ENCODE measurements at regions not wholly inside any gene's neighbourhood (a gene's known extent, or its start where the extent isn't known, plus 50 kb on each side); places are given as distances from the start of the nearest gene placed in this dataset.
"Not testable (repeated sequence)": the region's sequence is repeated elsewhere in the genome, so short reads cannot be mapped to it uniquely, and the experiment has no call there.

DNA sequence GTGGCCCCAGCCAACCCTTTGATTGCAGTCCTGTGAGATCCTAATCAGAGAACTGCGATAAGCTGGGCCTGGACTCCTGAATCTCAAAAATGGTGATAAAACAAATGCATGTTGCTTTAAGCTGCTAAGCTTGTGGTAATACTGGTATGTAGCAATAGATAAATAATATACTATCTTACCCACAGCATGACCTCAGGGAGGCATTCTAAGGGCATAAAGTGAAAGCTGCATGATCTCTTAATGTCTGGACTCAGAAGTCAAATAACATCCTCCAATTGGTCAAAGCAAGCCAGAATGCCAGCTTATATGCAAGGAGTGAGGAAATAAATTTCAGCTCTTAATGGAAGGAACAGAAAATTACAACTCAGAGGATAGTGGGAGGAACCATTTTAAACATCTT lies 246.1 kb downstream of the FSIP2 start:
- DNase-seq (ENCODE audit: insufficient read length, low spot score) = no peak
- FAIRE-seq = no peak

DNA sequence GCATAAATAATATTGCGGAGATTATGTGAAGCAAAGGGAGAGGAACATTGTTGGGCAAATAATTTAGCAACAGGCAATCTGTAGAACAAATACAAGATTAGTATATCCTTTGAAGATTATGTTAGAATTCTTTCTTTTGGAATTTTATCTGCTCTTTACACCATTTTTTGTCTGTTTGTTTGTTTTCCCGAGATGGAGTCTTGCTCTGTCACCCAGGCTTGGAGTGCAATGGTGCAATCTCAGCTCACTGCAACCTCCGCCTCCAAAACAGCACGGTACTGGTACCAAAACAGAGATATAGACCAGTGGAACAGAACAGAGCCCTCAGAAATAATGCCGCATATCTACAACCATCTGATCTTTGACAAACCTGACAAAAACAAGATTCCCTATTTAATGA lies 250.3 kb downstream of the FSIP2 start:
- DNase-seq (ENCODE audit: insufficient read length, low spot score); FAIRE-seq: not testable (repeated sequence)

DNA sequence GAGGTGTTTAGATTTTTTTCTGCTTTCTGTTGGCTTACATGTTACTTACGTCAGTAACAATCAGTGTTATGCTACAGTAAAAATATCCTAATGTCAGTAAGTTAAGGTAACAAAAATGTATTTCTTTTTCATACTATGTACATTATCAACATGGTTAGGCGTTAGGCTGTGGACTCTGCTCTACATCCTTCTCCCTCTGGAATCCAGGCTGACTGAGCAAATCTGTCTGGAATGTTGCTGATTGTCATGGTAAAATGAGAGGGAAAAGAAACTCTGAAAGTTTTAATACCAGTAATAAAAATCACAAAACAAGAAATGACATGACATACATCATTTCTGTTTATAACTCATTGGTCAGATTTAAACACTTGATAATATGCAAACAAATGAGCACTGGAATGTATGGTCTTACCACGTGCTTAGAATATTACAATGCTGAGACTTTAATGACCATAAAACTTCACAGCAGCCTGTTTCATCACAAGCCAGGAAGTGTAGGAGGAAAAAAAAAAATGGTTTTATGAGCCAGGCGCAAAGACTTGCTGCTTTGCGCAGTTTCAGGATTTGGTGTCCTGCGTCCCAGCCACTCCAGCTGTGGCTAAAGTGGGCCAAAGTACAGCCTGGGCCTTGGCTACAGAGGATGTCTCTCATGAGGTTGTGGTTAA lies 252.4 kb downstream of the FSIP2 start:
- FAIRE-seq = no peak
- DNase-seq (ENCODE audit: insufficient read length, low spot score) = no peak

DNA sequence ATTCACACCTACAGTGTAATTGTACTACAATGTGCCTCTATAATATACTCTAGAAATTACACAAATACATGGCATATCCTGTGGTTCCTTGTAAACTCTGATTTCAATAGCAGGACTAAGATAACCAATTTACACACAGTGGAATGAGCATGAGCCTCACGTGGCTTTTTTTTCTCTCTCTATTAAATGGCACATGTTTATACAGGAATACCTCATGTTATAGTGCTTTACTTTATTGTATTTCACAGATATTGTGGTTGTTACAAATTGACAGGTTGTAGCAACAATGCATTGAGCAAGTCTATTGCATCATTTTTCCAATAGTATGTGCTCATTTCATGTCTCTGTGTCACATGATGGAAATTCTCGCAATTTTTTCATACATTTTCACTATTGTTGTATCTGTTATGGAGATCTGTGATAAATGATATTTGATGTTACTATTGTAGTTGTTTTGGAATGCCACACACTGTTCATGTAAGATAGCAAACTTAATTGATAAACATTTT lies 260.0 kb downstream of the FSIP2 start:
- DNase-seq (ENCODE audit: insufficient read length, low spot score) (no peak), FAIRE-seq (no peak)

DNA sequence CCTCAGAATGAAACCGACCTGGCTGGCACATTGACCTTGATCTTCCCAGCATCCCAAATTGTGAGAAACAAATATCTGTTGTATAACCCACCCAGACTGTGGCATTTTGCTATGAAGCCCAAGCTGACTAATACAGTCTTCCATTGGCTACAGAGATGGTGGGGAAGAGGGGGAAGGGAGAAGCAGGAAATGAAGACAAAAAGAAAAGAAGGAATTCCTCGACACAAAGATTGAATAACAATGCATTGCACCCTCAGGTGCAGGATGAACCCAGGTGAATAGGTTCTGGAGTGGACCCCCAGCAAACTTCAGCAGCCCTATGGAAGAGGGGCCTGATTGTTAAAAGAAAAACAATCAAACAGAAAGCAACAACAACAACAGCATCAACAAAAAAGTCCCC lies 270.7 kb downstream of the FSIP2 start:
- no peak for DNase-seq (ENCODE audit: insufficient read length, low spot score)
- no peak for FAIRE-seq

DNA sequence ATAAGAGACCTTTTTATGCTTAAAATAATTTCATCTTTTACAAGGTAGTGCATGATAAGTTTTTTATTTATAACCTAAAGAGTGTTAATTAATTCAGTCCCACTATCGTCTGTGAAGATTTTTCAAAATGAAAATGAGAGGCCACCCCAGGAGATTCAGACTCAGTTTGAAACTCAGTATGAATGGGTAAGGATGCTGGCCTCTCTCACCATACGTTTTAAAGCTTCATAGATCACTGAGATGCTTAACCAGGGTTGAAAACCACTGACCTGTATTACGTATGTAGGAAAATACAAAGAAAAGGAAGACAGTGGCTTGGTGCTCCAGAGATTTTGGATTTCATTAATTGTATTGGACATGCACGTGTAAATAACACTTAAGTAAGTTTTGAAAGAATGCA lies 278.7 kb downstream of the FSIP2 start:
- DNase-seq (ENCODE audit: insufficient read length, low spot score) = no peak
- no peak for FAIRE-seq

DNA sequence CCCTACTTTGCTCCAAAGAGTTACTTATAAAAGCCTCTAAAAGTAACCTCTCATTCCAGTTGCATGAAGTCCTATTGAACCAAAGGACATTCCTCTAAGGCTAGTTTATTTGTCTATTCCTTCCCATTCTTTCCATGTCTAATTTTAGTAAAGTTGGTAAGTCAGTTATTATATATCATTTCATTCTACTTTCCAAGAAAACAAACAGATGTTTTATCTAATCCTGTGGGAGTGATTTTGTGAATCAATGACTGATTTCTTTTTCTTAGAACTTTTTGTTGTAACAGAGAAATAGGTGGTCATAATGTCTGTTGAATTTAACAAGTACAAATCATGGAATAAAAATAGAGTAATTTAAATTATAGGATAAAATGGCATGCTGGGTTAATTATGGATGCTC lies 286.3 kb downstream of the FSIP2 start:
- DNase-seq (ENCODE audit: insufficient read length, low spot score) (no peak), FAIRE-seq (no peak)

DNA sequence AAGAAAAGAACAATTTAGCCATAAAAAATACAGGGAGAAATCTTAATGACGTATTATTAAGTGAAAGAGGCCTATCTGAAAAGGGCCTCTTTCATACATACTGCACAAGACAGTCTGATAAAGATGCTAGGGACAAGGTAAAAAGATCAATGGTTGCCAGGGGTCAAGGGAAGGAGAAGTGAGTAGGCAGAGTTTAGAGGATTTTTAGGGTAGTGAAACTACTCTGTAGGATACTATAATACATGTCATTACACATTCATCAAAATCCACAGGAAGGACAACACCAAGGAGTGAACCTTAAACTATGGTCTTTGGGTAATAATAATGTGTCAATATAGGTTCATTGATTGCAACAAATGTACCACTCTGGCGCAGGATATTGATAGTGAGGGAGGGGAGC lies 289.3 kb downstream of the FSIP2 start:
- FAIRE-seq (no peak), DNase-seq (ENCODE audit: insufficient read length, low spot score) (no peak)

DNA sequence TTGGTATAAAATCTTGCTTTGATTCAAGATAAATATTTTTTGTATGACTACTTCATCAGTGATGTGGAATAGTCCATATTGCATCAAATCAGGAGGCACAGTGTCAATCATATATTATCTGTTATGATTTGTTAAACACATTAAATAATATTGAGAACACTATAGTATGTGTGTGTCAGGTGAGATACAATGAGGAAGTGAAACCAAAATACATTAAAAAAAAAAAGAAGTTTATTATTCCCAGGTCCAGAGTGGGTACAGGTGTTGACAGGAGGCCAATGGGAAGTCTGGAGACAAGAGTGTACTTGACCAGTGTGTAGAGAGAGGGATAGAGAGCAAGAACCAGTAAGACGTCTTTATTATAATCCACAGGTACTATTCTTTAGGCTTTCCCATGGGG lies 292.6 kb downstream of the FSIP2 start:
- DNase-seq (ENCODE audit: insufficient read length, low spot score) = no peak
- no peak for FAIRE-seq

DNA sequence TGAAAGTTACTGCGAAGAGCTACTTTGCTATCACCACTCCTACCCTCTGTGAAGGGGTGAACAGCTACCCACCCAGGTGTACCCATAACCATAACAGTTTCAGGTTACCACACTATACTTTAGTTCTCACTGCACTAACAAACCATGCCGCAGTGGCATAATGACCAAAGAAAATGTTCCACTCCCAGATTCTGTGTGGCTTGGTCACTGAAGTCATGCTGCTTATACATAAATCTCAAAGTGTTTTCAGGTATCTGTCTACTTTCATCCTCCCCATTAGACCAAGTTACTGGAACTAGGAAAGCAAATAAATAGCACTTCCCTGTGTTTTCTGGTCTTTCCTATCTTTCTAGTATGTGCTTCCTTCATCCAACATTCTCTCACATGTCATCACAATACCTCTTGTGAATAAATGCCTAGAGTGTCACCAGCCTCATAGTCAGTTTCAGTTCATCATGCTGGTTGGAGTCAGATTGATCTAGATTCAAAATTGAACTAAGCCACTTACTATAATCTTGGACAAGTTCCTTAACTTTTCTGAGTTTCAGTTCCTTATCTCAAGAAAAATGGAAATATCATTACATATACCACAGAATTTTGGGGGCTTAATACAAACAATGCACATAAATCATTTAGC lies 293.6 kb downstream of the FSIP2 start:
- no peak for DNase-seq (ENCODE audit: insufficient read length, low spot score)
- no peak for FAIRE-seq

DNA sequence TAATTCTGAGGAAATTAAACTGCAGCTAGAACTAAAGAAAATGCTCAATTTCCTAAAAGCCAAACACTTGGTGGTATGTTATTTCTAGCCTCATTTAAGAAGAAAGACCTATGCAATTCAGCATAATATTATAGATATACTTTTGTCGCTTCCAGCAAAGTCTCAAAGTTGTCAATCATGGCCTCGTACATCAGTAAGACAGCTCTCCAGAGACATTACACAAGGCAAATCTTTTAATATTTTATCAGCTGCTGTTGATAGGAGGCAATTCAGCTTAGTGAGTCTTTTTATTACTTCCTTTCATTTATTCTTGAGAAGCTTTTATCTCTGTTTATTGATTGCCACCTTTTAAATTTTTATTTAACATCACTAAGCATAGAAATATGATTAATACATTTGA lies 294.3 kb downstream of the FSIP2 start:
- no peak for DNase-seq (ENCODE audit: insufficient read length, low spot score)
- no peak for FAIRE-seq

DNA sequence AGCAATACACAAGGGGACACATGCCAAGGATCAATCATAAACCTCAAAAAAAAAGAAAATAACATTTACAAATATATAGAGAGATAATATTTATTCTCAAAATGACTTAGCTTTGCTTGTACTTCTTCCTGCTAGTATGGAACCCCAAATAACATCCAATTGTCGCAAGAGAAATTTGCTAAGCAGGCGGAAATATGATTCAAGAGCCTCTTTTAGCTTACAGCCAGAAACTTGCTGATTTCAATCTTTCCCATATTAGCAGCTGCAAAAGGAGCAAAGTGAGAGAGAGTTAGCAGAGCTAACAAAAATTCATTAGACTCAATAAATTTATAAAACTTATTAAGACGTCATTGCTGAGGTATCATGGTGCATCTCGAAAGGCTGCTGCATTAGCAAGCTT lies 294.9 kb downstream of the FSIP2 start:
- no peak for FAIRE-seq

DNA sequence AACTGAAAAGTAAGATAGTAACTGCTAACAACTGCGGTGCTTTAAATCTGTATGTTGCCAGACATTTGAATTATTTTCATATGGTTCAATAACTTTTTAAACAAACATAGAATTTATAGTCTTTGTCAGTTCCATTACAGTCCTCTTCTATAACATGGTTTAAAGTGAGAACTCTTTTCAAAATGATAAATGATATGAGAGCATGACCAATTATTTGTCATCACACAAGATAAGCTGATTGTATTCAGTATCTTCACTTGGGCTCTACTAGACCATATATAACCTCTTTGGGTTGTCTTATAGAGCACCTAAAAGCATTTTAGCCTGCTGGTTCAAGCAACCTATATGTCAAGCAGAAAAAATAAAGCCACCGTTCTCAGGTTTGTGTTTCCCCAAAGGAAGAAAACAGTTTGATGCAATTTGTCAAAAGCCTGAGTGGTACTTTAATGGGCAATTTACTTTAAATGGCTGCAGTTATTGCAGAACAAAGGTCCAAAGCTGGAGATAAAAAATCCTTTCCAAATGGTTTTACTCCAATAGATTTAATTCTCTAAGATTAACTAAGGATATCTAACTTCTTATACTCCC lies 298.4 kb downstream of the FSIP2 start:
- no peak for FAIRE-seq
- DNase-seq (ENCODE audit: insufficient read length, low spot score) = no peak

More for the DNA sequence above, 294.9 kb downstream of the FSIP2 start:
- no peak for DNase-seq (ENCODE audit: insufficient read length, low spot score)

DNA sequence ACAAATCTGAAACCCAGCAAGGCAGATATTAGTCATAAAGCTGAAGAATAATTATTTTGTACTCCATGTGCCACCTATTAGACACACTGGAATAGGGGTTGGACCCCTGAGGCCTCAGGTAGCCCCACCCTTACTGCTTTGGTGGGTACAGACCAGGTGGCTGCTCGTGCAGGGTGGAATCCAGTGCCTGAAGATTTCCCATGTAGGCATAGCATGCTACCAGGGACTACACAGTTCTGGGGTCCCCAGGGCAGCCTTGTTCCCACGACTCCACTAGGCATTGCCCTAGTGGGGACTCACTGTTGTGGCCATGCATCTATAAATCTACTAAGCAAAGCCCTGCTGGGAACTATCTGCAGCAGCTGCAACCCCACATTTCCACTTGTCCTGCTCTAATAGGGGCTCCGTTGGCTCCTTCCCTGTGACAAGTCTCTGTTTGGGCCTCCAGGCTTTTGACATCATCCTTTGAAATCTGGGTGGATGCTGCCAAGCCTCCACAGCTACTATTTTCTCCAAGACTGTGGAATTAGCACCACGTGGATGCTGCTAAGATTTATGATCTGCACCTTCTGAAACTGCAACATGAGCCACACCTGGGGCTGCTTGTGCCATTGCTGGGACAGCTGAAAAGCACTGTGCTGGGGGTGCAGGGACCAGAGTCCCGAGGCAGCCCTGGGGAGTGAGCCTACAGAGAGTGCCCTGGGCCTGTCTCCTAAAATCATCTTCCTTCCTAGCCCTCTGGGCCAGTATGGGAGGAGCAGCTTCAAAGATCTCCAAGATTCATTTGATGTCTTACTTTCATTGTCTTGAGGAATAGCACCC lies 303.8 kb downstream of the FSIP2 start:
- no peak for FAIRE-seq
- DNase-seq (ENCODE audit: insufficient read length, low spot score) = no peak

DNA sequence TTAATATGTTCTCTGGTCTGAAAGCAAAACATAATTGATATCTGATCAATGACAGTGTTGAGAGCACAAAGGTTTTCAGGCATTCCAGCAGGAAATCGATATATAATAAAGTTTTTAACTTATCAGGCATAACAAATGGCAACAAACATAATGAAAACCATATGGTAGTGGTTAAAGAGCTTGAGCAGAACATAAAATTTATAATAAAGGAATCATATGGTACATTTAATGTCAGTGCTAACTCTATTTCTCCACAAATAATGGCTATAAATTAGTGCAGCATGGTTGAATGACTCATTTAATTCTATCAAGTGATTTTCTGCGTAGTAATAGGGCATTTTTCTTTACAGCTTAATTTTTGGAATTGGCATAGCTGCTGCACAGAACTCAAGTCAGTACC lies 306.2 kb downstream of the FSIP2 start:
- no peak for DNase-seq (ENCODE audit: insufficient read length, low spot score)
- no peak for FAIRE-seq

DNA sequence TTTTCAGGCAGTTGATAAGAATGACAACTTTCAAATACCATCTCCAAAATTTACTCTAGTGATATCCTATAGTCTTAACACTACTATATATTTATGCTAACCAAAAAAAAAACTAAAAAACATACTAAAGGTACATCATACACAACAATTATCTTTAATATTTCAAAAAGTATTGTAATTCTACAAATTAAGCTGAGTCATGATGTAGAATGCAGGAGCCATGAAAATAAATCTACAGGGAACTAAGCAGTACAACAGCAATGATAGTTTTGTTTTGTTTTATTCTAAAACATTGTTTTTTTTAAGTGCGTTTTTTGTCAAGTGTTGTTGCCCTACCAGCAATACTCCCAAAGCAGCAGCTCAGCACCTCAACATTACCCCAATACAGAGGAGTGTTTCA lies 314.3 kb downstream of the FSIP2 start:
- DNase-seq (ENCODE audit: insufficient read length, low spot score) (no peak), FAIRE-seq (no peak)

DNA sequence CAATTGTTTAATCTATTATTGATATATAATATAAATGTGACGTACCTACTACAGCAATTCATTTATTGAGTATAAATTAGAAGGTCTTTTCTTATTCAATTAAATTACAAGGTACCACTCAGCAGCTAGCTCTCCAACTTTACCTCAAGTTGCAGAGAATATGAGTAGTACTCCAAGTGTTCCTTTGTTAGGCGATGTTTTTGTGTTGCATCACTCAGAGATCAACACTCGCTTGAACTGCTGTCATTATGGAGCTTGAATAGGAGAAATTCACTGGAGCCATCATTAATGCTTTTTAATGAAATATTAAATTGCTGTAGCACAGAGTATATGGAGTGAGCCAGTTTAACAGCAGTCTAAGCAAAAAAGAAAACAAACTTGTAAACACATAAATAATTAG lies 320.0 kb downstream of the FSIP2 start:
- no peak for DNase-seq (ENCODE audit: insufficient read length, low spot score)
- FAIRE-seq = no peak

DNA sequence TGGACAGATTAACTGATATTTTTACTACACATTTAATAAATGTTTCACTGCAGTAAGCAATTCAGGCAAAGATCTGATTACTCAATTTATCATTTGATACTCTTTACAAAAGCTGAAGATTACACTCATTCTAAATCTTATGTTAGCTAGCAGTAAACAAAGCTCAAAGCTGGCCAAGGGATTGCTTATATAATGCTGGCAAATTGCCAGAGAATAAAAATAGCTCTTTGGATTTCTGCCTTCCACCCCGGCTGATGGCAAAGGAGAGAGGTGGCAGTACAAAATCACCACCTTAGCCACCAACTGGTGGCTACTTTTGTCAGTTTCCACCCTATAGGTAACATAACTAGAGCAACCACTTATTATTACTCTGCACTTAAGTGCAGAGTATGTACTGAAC lies 320.5 kb downstream of the FSIP2 start:
- DNase-seq (ENCODE audit: insufficient read length, low spot score) (no peak), FAIRE-seq (no peak)

DNA sequence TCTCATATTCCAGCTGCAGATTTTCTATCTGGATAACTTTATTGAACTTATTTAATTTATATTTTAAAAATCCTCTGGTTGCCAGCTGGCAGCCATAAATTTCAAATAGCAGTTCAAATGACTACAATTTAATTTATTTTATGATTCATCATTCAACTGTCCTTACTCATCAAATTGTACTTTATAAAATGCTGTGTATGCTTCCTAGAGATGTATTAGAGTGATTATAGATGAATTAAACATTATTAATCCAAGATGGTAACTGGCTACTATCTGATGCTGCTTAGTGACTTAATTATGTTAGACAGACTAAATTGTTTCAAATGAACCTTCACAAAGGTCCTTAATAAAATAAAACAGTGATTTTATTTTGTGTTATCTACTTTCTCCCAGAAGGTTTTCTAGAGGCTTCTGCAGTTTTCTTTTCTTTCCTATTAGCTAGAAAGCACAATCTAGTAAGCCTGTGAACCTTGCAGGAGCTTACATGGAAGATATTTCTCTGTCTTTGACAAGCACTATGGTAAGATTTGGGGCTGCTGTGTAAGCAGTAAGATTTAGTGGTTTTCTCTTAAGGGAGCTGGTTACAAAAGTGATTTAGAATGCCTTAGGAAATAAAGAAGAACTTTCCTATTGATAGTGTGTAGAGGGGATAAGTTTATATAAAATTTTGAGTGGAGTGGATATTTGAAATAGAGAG lies 322.3 kb downstream of the FSIP2 start:
- DNase-seq (ENCODE audit: insufficient read length, low spot score) = no peak

DNA sequence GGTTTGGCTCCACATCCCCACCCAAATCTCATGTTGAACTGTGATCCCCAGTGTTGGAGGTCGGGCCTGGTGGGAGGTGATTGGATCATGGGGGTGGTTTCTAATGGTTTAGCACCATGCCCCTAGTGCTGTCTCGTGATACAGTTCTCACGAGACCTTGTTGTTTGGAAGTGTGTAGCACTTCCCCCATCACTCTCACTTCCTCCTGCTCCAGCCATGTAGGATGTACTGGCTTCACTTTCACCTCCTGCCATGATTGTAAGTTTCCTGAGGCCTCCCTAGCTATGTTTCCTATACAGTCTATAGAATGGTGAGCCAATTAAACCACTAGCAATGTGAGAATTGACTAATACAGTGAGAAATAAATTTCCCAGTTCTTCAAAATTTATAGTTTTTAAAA lies 325.9 kb downstream of the FSIP2 start:
- FAIRE-seq = no peak
- DNase-seq (ENCODE audit: insufficient read length, low spot score) = no peak

More for the DNA sequence above, 322.3 kb downstream of the FSIP2 start:
- no peak for FAIRE-seq

DNA sequence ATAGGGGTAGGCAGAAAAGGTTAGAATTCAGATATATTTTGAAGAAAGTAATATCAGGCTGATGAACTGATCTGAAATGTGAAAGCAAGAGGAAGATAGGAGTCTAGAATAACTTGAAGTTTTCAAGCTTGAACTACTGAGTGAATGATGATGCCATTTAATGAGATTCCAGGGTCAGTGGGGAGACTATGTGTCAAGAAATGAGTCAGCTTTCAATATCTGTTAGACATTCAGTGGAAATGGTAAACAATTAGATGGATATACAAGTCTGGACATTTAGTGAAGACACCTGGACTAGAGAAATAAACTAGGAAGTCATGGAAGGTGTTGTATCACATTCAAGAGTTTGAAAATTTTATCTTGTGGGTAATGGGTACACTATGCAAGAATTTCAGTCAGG lies 326.9 kb downstream of the FSIP2 start:
- DNase-seq (ENCODE audit: insufficient read length, low spot score) (no peak), FAIRE-seq (no peak)

All from HTR-8/SVneo (cell line).